HG02981 (cell line): ENCODE measurements at regions not wholly inside any gene's neighbourhood (a gene's known extent, or its start where the extent isn't known, plus 50 kb on each side); places are given as distances from the start of the nearest gene placed in this dataset.
"Not testable (repeated sequence)": the region's sequence is repeated elsewhere in the genome, so short reads cannot be mapped to it uniquely, and the experiment has no call there.

Experiments used
- ATAC-seq: cut with Tn5 transposase; IDR thresholded peaks from one replicate; pipeline ENCODE4 v1.9.1; 2021; ENCODE audit warnings: mild to moderate bottlenecking, moderate library complexity; ENCODE audit not compliant: unreplicated experiment

DNA sequence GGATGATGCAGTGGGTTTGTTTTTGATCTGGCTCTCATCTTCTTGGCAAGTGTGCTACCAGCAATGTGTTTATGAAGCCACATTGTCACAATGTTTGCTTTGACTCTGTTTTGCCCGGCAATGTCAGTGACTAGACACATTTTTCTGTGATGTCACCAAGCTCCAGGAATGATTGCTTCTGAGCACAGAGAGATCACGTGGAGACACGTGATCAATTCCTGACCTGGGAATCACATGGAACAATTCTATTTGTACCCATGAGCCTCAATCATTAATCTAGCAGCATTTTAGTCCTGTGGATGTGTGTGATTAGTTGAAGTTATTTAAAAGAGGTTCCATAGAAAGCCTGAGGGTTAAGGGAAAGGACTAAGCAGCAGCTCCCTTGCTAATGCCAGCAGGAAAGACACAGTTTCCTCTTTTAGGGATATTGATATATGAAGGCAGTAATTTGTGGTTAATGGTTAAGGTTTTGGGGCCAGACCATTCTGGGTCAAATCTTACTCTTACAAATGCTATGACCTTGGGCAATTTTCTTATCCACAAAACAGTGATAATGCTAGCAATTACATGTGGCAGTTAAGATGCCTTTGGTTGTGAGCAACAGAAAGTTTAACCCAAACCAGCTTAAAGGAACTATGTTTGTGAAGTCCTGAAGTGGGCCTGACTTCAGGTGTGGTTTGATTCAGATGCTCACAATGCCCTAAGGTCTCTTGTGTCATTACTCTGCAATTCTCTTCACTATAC lies 59.0 kb downstream of the FASLG start:
- no peak for ATAC-seq

DNA sequence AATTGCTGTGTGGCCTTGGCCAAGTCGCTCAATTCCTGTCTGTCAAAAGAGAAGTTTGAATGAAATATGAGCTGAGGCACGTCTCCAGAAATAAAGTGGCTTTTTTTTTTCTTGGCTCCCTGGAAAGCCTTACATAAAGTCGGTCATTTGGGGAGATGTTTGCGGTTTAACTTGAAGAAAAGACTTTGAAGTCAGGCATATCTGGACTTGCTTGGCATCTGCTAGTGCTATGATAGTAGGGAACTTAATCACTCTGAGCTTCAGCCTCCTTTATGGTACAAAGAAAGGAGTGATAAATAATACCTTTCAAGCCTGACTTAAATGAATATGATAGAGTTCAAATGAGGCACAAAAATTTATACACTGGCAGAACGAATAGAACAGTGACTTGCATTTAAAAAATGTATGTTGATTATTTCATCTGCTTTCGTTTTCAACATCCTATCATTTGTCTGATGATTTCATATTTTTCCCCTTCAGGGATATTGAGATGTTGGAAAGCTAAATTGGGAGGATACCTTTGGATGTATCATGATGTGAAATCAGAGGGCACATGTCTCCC lies 60.2 kb downstream of the FASLG start:
- no peak for ATAC-seq

DNA sequence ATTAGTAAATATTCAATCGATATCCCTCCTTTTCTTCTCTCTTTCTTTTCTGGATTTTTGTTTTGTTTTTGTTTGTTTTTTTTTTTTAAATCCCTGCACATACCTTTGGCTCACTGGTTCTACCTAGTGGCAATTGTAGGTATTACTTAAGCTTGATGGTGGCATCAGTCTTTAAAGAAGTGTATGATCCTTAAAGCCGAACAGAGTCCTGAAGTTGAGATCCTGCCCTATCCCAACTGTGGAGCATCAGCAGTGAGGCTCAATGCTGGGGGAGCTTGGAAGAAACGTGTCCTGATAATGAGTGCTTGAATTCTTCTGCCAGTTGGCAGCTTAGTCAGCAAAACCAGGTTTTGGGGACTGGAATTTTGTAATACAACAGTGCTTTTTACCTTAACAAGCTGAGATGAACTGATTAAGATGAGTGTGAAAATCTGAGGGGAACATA lies 60.8 kb downstream of the FASLG start:
- no peak for ATAC-seq

DNA sequence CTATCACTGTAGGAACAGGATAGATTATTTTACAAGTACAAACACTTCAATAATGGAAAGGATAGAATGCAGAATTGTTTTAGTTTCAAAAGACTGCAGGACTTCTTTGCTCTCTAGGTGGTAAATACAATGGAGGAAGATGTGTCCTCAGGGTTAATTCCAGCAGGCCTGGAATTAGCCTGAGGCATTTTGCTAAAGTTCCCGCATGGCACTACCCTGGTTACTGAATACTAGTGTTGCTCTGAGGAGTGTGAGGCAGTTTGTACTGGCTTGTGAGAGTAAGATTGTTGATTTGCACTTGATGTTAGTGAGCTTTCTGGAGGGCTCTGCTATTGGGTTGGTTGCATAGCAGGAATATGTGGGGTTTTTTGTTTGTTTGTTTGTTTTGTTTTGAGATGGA lies 61.4 kb downstream of the FASLG start:
- ATAC-seq = no peak

DNA sequence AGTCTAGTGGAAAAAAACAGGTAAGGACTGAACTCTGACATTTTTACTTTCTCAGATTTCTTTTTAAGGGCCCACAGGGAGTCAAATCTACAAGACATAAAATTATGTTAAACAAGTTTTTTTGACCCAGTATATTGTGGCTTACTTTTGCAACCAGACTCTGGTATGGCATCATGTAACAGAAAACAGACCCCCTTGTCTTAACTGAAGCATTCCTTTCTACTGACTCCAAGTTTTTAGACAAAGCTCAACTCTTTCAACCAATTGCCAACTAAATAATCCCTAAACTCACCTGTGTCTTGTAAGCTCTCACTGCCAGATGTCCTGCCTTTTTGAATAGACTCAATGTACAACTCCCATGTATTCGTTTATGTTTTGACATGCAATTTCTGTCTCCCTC lies 64.3 kb downstream of the FASLG start:
- ATAC-seq = no peak

DNA sequence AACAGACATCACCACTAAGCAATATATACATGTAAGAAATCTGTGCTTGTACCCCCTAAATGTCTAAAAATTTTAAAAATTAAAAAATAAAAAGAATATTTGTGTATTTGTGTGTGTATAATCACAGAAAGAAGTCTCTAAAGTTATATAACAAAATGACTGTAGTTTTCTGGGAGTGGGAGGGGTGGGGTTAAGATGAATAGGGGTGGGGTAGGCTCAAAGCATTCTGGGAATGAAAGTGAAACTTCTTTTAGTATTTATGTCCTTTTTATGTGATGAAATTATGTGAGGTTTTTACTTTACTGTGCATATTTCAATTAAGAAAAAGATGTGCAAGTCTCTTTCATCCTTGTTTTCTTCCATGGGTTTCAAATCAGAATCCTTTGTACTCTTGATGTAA lies 65.3 kb downstream of the FASLG start:
- no peak for ATAC-seq

DNA sequence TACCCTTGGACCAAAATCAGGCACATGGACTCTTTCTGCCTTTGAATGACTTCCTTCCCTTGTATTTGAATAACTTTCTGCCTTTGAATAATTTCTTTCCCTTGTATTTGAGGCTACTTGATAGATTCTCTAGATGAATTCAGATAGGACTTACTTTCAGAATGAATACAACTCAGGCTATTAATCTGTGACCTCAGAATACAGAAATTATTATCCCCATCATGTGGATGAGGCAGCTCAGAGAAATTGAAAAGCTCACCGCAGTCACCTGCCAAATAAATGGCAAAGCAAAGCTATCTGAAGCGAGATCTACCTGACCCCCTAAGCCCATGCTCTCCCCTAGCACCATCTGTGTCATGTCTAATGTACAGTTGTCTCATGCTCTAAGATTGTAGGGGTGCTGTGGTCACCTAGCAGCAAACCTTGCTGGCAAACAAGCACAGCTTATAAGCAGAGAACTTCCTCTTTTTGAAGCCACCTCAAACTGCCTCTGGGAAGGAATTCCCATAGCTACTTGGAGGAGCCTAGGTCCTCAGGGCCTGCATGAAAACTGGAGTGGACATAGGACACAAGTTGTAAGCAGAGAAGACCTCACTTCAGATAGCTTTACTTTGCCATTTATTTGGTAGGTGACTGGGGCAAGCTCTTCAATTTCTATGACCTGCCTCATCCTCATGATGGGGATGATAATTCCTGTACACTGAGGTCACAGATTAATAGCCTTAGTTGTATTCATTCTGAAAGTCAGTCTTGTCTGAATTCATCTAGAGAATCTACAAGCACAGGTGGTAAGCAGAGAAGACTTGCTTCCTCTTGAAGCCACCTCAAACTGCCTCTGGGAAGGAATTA lies 66.1 kb downstream of the FASLG start:
- ATAC-seq = peak; percentile 83

GRCh38 chr1:172726740-172727139 lies 67.8 kb downstream of the FASLG start:
- no peak for ATAC-seq

- no peak for ATAC-seq
Measured at GRCh38 chr1:172727275-172727857, 68.5 kb downstream of the FASLG start.

- ATAC-seq = no peak
Measured at GRCh38 chr1:172727956-172728603, 69.2 kb downstream of the FASLG start.

DNA sequence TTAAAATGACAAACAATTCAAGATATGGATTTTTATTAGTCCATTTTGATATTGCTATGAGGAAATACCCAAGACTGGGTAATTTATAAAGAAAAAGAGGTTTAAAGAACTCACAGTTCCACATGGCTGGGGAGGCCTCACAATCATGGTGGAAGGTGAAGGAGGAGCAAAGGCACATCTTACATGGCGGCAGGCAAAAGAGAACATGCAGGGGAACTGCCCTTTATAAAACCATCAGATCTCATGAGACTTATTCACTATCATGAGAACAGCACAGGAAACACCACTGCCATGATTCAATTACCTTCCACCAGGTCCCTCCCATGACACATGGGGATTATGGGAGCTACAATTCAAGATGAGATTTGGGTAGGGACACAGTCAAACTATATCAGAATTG lies 69.8 kb downstream of the FASLG start:
- not testable (repeated sequence) for ATAC-seq

DNA sequence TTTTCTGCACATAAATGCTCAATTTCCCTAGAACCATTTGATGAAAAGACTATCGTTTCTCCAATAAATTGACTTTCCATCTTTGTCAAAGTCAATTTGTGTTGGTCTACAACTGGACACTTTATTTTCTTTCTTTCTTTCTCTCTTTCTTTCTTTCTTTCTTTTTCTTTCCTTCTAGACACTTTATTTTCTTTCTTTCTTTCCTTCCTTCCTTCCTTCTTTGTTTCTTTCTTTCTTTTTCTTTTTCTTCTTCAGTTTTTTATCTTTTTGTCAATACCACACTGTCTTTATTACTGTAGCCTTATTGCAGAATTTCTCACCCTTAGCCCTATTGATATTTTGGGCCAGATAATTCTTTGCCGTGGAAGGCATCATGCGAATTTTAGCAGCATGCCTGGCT lies 73.5 kb downstream of the FASLG start:
- ATAC-seq = no peak

DNA sequence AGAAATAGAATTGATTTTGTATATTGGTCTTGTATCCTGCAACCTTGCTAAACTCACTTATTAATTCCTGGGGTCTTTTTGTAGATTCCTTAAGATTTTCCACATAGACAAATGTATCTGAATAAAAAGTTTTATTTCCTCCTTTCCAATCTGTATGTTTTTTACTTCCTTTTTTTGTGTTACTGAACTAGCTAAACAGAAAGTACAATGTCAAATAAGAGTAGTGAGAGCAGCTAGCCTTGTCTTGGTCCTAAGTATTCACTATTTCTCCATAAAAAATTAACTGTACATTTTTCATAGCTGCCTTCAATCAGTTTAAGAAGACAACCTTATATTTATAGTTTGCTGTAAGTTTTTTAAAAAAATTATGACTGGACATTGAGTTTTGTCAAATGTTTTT lies 74.9 kb downstream of the FASLG start:
- no peak for ATAC-seq

DNA sequence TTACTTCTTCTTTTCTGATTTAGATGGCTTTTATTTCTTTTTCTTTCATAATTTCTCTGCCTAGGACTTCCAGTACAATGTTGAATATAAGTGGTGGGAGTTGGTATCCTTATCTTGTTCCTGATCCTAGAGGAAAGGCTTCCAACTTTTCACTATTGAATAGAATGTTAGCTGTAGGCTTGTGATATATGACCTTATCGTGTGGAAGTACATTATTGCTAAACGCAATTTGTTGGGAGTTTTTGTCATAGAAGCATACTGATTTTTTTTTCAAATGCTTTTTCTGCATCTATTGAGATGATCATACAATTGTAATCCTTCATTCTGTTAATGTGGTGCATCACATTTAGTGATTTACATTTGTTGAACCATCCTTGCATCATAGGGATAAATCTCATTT lies 79.5 kb downstream of the FASLG start:
- no peak for ATAC-seq

DNA sequence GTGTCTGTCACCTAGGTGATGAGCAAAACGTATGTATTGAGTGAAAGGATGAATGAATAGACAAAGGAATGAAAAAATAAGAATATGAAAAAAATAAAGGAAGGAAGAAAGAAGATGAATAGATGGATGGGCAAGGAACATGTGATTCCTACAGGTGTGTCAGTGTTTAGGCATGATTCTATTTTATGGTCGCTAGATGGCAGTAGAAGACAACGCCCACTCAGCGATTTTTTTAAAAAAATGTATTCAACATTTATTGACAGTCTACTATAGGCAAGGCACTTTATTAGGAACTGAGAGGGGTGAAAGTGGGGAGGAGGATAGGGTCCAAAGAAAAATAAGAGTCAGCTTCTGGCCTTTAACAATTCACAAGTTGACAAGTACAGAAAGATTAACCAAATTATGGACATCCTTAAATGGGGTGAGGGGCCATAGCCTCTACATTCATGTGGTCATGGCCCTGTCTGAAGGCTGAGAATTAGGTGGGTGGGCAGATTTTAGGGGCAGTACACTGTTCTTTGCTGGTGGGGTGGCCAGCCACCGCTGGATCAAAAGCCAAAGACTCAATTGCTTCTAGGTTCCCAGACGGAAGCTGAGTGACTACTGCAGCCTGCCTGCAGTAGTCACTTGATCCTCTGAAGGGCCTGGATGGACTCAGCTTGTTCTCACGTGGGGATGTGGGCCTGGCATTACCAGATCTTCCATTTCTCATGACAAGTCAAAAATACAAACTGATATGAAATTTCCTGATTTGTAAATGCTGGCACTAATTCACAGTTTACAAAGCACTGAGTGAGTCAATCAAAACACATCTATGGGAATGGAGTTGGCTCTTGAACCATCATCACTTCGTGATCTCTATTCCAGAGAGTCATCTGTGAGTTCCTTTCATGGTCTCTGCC lies 83.9 kb downstream of the FASLG start:
- no peak for ATAC-seq

DNA sequence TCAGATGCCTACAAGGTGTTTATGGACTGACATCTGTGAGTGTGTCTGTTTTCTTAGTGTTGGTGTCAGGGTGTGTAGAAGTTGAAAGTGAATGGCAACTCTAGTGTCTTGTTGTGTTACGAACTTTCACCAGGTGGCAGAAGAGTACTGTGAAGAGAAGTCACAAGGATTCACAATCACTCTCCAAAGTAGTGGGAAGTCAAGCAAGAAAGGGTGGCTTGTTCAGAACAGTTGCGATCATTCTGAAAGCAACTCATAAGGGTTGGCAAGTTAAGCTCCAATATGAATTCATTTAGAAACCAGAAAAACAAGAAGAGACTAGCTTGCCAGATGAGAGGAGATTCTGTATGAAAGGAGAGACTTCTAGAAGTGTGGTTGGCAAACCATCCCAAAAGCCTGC lies 86.1 kb downstream of the FASLG start:
- peak; percentile 60 for ATAC-seq

- ATAC-seq = peak; percentile 86
Measured at GRCh38 chr1:172746091-172746949, 87.4 kb downstream of the FASLG start.

DNA sequence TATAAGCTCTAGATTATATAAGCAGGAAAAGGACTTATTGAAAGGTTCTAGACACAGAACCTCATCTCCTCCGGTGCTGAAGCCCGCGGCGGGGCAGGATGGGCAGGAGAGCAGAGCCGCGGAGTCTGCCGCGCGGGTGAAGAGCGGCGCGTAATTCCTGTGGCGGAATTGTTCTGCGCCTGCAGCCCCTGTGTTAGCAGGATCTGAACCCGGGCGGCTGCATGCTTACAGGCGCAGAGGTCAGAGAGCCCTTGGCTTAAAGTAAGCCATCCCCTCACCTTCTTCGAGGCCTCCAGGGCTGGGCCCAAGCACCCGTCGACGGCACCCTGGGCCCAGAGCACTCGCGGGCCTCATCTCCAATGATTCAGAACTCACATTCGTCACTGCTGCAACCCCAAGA lies 89.3 kb downstream of the FASLG start:
- ATAC-seq = no peak

DNA sequence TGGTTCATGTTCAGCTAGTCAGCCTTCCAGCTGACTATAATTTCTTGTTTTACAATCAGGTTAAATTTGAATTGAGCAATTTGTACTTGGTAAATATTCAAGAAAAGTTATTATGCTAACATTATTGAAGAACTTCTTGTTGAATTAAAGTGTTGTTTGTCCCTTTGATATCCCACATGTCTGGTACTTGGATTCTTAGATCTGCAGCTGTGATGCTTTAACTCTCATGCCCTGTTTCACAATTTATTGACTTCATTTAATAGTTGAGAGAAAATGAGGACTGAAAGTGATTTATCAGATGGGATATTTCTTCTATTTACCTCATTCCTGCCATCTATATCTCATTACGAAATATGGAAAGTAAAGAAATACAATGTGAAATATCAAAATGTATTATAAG lies 92.8 kb downstream of the FASLG start:
- no peak for ATAC-seq
